HEK293 (cell line): ENCODE measurements at regions not wholly inside any gene's neighbourhood (a gene's known extent, or its start where the extent isn't known, plus 50 kb on each side); places are given as distances from the start of the nearest gene placed in this dataset.

Experiments used
- CTCF ChIP-seq: fragments of 450-650 bp; formaldehyde crosslinking; IDR thresholded peaks from 2 replicates; pipeline ENCODE4 v1.5.1; 2016; ENCODE audit warnings: missing biosample characterization, missing genetic modification characterization
- KLF1 ChIP-seq: fragments of 450-650 bp; formaldehyde crosslinking; IDR thresholded peaks from 2 replicates; pipeline ENCODE4 v1.5.1; 2016; ENCODE audit warnings: missing biosample characterization, missing genetic modification characterization
- TSHZ1 ChIP-seq: fragments of 450-650 bp; formaldehyde crosslinking; IDR thresholded peaks from 2 replicates; pipeline ENCODE4 v1.5.1; 2016; ENCODE audit warnings: missing biosample characterization, missing genetic modification characterization, borderline replicate concordance
- ZNF274 ChIP-seq, 2 experiments: fragments of 200-500 bp in 1 of 2; fragments of 450-650 bp in 1 of 2; sonication (Bioruptor generic) in 1 of 2; formaldehyde crosslinking in 1 of 2; IDR thresholded peaks; 2 replicates each; pipeline versions ENCODE4 v1.5.1 to v1.6.1; 2014 to 2016; ENCODE audit warnings: borderline replicate concordance in 1 of 2, inconsistent platforms in 1 of 2, low read length in 1 of 2, missing biosample characterization in 1 of 2, missing genetic modification characterization in 1 of 2
- ZSCAN30 ChIP-seq: fragments of 450-650 bp; IDR thresholded peaks from 2 replicates; pipeline ENCODE4 v1.5.1; 2018; ENCODE audit warnings: missing biosample characterization, mild to moderate bottlenecking, missing genetic modification characterization, moderate library complexity
- ZSCAN5A ChIP-seq: fragments of 450-650 bp; formaldehyde crosslinking; IDR thresholded peaks from 2 replicates; pipeline ENCODE4 v1.5.1; 2016; ENCODE audit warnings: missing biosample characterization, missing genetic modification characterization

- TF ChIP-seq ZSCAN5A (tag by site-specific recombination) (no peak), KLF1 (tag by site-specific recombination) (no peak), CTCF (no peak), TSHZ1 (tag by site-specific recombination) (no peak), ZNF274 (IDR thresholded peaks at IDR 0.05; ENCODE audit: low read length) (no peak), ZNF274 (tag by site-specific recombination; IDR thresholded peaks at IDR 0.05; ENCODE audit: borderline replicate concordance) (no peak), ZSCAN30 (no peak)
These were observed 264.2 kb downstream of the VPS13C start for GRCh38 chr15:61796056-61796455.
